Heart left ventricle (tissue), 16 donors: ENCODE measurements at regions not wholly inside any gene's neighbourhood (a gene's known extent, or its start where the extent isn't known, plus 50 kb on each side); places are given as distances from the start of the nearest gene placed in this dataset.

Source experiments
- ATAC-seq, 4 donors: fragments of 200-7000 bp; cut with Tn5 transposase; one replicate each; pipeline ENCODE4 v1.9.1; 2020 to 2022; ENCODE audit warnings: moderate library complexity in 4 of 4, mild to moderate bottlenecking in 3 of 4, moderate number of reproducible peaks in 1 of 4
- DNase-seq, 5 donors: peaks; one replicate each; pipeline ENCODE4 v3.0.0-alpha.2; 2020
- H3K27ac ChIP-seq, 12 donors: fragments of 200-600 bp; sonication (generic) in 4 of 12; one replicate each; pipeline versions ENCODE4 v1.5.0 to v1.8.0; 2016 to 2022; ENCODE audit warnings: mild to moderate bottlenecking in 2 of 12
- H3K27me3 ChIP-seq, 9 donors: fragments of 200-600 bp; sonication (generic) in 2 of 9; one replicate each; pipeline versions ENCODE4 v1.5.1 to v1.8.0; 2016 to 2022; ENCODE audit warnings: mild to moderate bottlenecking in 3 of 9
- H3K36me3 ChIP-seq, 9 donors: fragments of 200-600 bp; sonication (generic) in 2 of 9; one replicate each; pipeline versions ENCODE4 v1.5.0 to v1.8.0; 2018 to 2022; ENCODE audit warnings: mild to moderate bottlenecking in 2 of 9
- H3K4me1 ChIP-seq, 12 donors: fragments of 200-600 bp; sonication (generic) in 4 of 12; one replicate each; pipeline versions ENCODE4 v1.5.0 to v1.8.0; 2016 to 2022; ENCODE audit warnings: mild to moderate bottlenecking in 3 of 12
- H3K4me3 ChIP-seq, 12 donors: fragments of 200-600 bp; sonication (generic) in 4 of 12; one replicate each; pipeline versions ENCODE4 v1.5.0 to v1.8.0; 2017 to 2022; ENCODE audit warnings: mild to moderate bottlenecking in 9 of 12, moderate library complexity in 4 of 12
- H3K9me3 ChIP-seq, 12 donors: fragments of 200-600 bp; sonication (generic) in 4 of 12; one replicate each; pipeline versions ENCODE4 v1.5.0 to v1.8.0; 2016 to 2022; ENCODE audit warnings: mild to moderate bottlenecking in 1 of 12
- CTCF ChIP-seq, 12 donors: fragments of 200-600 bp; sonication (generic) in 4 of 12; IDR thresholded peaks; one replicate each; pipeline versions ENCODE4 v1.5.0 to v1.8.0; 2018 to 2022; ENCODE audit warnings: antibody characterized with exemption in 12 of 12, mild to moderate bottlenecking in 5 of 12
- POLR2A ChIP-seq, 2 donors: fragments of 450-650 bp; IDR thresholded peaks; one replicate each; pipeline ENCODE4 v1.6.1; 2017; ENCODE audit warnings: antibody characterized with exemption in 2 of 2, mild to moderate bottlenecking in 2 of 2, moderate library complexity in 2 of 2
- WGBS, 4 donors: extraction: QIAGEN DNeasy Blood & Tissue Kit in 2 of 4; methylation state at CpG; one replicate each; pipeline versions ENCODE4 v1.1.5 to v1.1.7; 2013 to 2018; 5-methylcytosine and 5-hydroxymethylcytosine counted together
- intact Hi-C, 10 donors: fragments of 100-400 bp; cut with DNase I; formaldehyde crosslinking; loops; one replicate each; pipeline versions ENCODE4 v1.11.1 to v1.14.2; 2022
- donor health status: ischemic (EF 13 %, LVEDD 7.1; RV severe dilation, severe dysfunction).
- donor health status: healthy with polysubstance abuse.
- donor health status: DM: no; HTN: yes; CAD: no.
- donor health status: DM: no; HTN: no; CAD: no.
- donor health status: ischemic (EF 25% LVEDD 6.9; RV normal size, moderate dysfunction).
- donor health status: ischemic (EF 25% LVEDD 5.7; RV mildly dilated, moderate dysfunction).
- donor health status: healthy.
- donor health status: DM: yes; HTN: yes; CAD: no.
- donor health status: ischemic (EF 35%, LVEDD 5.7; RV mildly dilated, moderate dysfunction).
- donor health status: nonischemic (EF 11% LVEDD 7.7; RV severe dilation, severe dysfunction).
- donor health status: DM: yes; HTN: yes; CAD: no.
- donor health status: PGD.
- donor health status: ischemic (EF 29% LVEDD 5.4; RV normal size, mild dysfunction).
- donor health status: nonischemic (EF 23%, LVEDD 6.1; RV moderate dilation, normal function).

GRCh38 chr15:35934383-35935049 lies 388.6 kb upstream of the DPH6 start:
- 87 to 90% (median 88%) methylated on average over 3 of the region's 3 CpGs for whole genome bisulfite sequencing, 4 donors
- H3K27me3 ChIP-seq, result no peaks in the 10 kb centered on the region
- H3K27ac ChIP-seq, result no peak overlapping the region
- ATAC-seq (no peak), DNase-seq (no peak)
- H3K9me3 ChIP-seq, result no peaks in the 10 kb centered on the region
- TF ChIP-seq POLR2A (IDR thresholded peaks at IDR 0.05) (no peak), CTCF (IDR thresholded peaks at IDR 0.05) (no peak)
- intact Hi-C loops, result no loop called here
- no peaks in the 10 kb centered on the region for H3K36me3 ChIP-seq
- no peak overlapping the region for H3K4me3 ChIP-seq
- H3K4me1 ChIP-seq, result no peaks in the 10 kb centered on the region

GRCh38 chr15:35936284-35936683 lies 390.3 kb upstream of the DPH6 start:
- Histone ChIP-seq H3K4me1 (no peaks in the 10 kb centered on the region), H3K27me3 (no peaks in the 10 kb centered on the region), H3K9me3 (no peaks in the 10 kb centered on the region), H3K4me3 (no peak overlapping the region), H3K27ac (no peak overlapping the region), H3K36me3 (no peaks in the 10 kb centered on the region)
- intact Hi-C loops, result no loop called here
- TF ChIP-seq CTCF (IDR thresholded peaks at IDR 0.05), result no peak
- TF ChIP-seq POLR2A (IDR thresholded peaks at IDR 0.05), result no peak
- WGBS, 4 donors, result 93 to 100% (median 98%) methylated on average over 2 of the region's 2 CpGs
- DNase-seq (no peak), ATAC-seq (no peak)

- intact Hi-C loops, result no loop called here
- Histone ChIP-seq H3K27me3 (no peaks in the 10 kb centered on the region), H3K36me3 (no peaks in the 10 kb centered on the region), H3K27ac (no peak overlapping the region), H3K4me3 (no peak overlapping the region), H3K4me1 (no peaks in the 10 kb centered on the region), H3K9me3 (no peaks in the 10 kb centered on the region)
- ATAC-seq (no peak), DNase-seq (no peak)
- TF ChIP-seq POLR2A (IDR thresholded peaks at IDR 0.05), result no peak
- no peak for TF ChIP-seq CTCF (IDR thresholded peaks at IDR 0.05)
- 84 to 89% (median 87%) methylated on average over 1 of the region's 1 CpG for WGBS, 4 donors
These were observed 391.4 kb upstream of the DPH6 start for GRCh38 chr15:35937380-35937779.

GRCh38 chr15:35944945-35945585 lies 399.1 kb upstream of the DPH6 start:
- intact Hi-C loops, result no loop called here
- WGBS, 4 donors, result 66 to 69% (median 68%) methylated on average over 8 of the region's 8 CpGs
- Histone ChIP-seq H3K9me3 (no peaks in the 10 kb centered on the region), H3K36me3 (no peaks in the 10 kb centered on the region), H3K27ac (no peak overlapping the region), H3K4me1 (no peaks in the 10 kb centered on the region), H3K4me3 (no peak overlapping the region), H3K27me3 (no peaks in the 10 kb centered on the region)
- TF ChIP-seq POLR2A (IDR thresholded peaks at IDR 0.05), result no peak
- no peak for TF ChIP-seq CTCF (IDR thresholded peaks at IDR 0.05)
- no peak for ATAC-seq
- no peak for DNase-seq
